ENCODE measurements at regions not wholly inside any gene's neighbourhood (a gene's known extent, or its start where the extent isn't known, plus 50 kb on each side); places are given as distances from the start of the nearest gene placed in this dataset.

GRCh38 chr10:10141782-10142382, 875.8 kb upstream of the CELF2 start:
- H3K23ac ChIP-seq (ENCODE audit: low read length), result no peak overlapping the region
- no peak overlapping the region for H3K9ac ChIP-seq (ENCODE audit: low read length)
- H3K36me3 ChIP-seq (ENCODE audit: control insufficient read depth, insufficient read depth, low read length), result no peaks in the 10 kb centered on the region
- no peak overlapping the region for H2BK15ac ChIP-seq (replicated peaks; ENCODE audit: low read depth)
- no peaks in the 10 kb centered on the region for H3K79me2 ChIP-seq (ENCODE audit: control insufficient read depth, insufficient read depth, low read length)
- no peak overlapping the region for H2AK5ac ChIP-seq (ENCODE audit: low read length)
- no peaks in the 10 kb centered on the region for H3K27me3 ChIP-seq (ENCODE audit: insufficient read depth, low read length, poor library complexity)
- H4K5ac ChIP-seq (ENCODE audit: low read length), result no peak overlapping the region
- H3K4me1 ChIP-seq (ENCODE audit: control insufficient read depth, low read depth, low read length), result no peaks in the 10 kb centered on the region
- H3K4me3 ChIP-seq (ENCODE audit: low read length), result no peak overlapping the region
- no peak overlapping the region for H3K56ac ChIP-seq (ENCODE audit: low read length)
- H2BK120ac ChIP-seq (ENCODE audit: low read depth, low read length), result no peak overlapping the region
- DNase-seq, result no peak
- H3K79me1 ChIP-seq (ENCODE audit: low read length), result no peaks in the 10 kb centered on the region
- WGBS (ENCODE audit: extremely low coverage, insufficient coverage, low lambda C conversion rate), result no CpG with 5 or more reads among the region's 4 CpGs
- no peak overlapping the region for H3K18ac ChIP-seq (ENCODE audit: low read length)
- no peak overlapping the region for H2BK5ac ChIP-seq (ENCODE audit: low read length)
- H3K4ac ChIP-seq (ENCODE audit: low read depth, low read length), result no peak overlapping the region
- H3K4me2 ChIP-seq (ENCODE audit: low read length), result no peak overlapping the region
- H4K8ac ChIP-seq (ENCODE audit: low read depth, low read length), result no peak overlapping the region
- no peak overlapping the region for H3K27ac ChIP-seq (ENCODE audit: low read depth, low read length)

GRCh38 chr10:10146604-10147003, 871.1 kb upstream of the CELF2 start:
- no peak overlapping the region for H3K56ac ChIP-seq (ENCODE audit: low read length)
- no peaks in the 10 kb centered on the region for H3K27me3 ChIP-seq (ENCODE audit: insufficient read depth, low read length, poor library complexity)
- H2BK120ac ChIP-seq (ENCODE audit: low read depth, low read length), result no peak overlapping the region
- H2BK15ac ChIP-seq (replicated peaks; ENCODE audit: low read depth), result no peak overlapping the region
- H3K4me1 ChIP-seq (ENCODE audit: control insufficient read depth, low read depth, low read length), result no peaks in the 10 kb centered on the region
- H3K4me2 ChIP-seq (ENCODE audit: low read length), result no peak overlapping the region
- no CpG with 5 or more reads among the region's 4 CpGs for WGBS (ENCODE audit: extremely low coverage, insufficient coverage, low lambda C conversion rate)
- H3K4ac ChIP-seq (ENCODE audit: low read depth, low read length), result no peak overlapping the region
- H3K36me3 ChIP-seq (ENCODE audit: control insufficient read depth, insufficient read depth, low read length), result no peaks in the 10 kb centered on the region
- no peak overlapping the region for H2BK5ac ChIP-seq (ENCODE audit: low read length)
- H3K4me3 ChIP-seq (ENCODE audit: low read length), result no peak overlapping the region
- no peaks in the 10 kb centered on the region for H3K79me1 ChIP-seq (ENCODE audit: low read length)
- H4K8ac ChIP-seq (ENCODE audit: low read depth, low read length), result no peak overlapping the region
- no peak for DNase-seq
- no peak overlapping the region for H3K9ac ChIP-seq (ENCODE audit: low read length)
- no peak overlapping the region for H3K18ac ChIP-seq (ENCODE audit: low read length)
- no peak overlapping the region for H3K27ac ChIP-seq (ENCODE audit: low read depth, low read length)
- no peak overlapping the region for H3K23ac ChIP-seq (ENCODE audit: low read length)
- H3K79me2 ChIP-seq (ENCODE audit: control insufficient read depth, insufficient read depth, low read length), result no peaks in the 10 kb centered on the region
- no peak overlapping the region for H2AK5ac ChIP-seq (ENCODE audit: low read length)
- no peak overlapping the region for H4K5ac ChIP-seq (ENCODE audit: low read length)

- Histone ChIP-seq H3K27me3 (ENCODE audit: insufficient read depth, low read length, poor library complexity) (no peaks in the 10 kb centered on the region), H3K4me2 (ENCODE audit: low read length) (no peak overlapping the region), H3K79me1 (ENCODE audit: low read length) (no peaks in the 10 kb centered on the region), H3K4ac (ENCODE audit: low read depth, low read length) (no peak overlapping the region), H3K79me2 (ENCODE audit: control insufficient read depth, insufficient read depth, low read length) (no peaks in the 10 kb centered on the region), H2BK15ac (replicated peaks; ENCODE audit: low read depth) (no peak overlapping the region), H3K23ac (ENCODE audit: low read length) (no peak overlapping the region), H3K27ac (ENCODE audit: low read depth, low read length) (no peak overlapping the region), H3K4me1 (ENCODE audit: control insufficient read depth, low read depth, low read length) (no peaks in the 10 kb centered on the region), H3K9ac (ENCODE audit: low read length) (no peak overlapping the region), H4K5ac (ENCODE audit: low read length) (no peak overlapping the region), H2BK120ac (ENCODE audit: low read depth, low read length) (no peak overlapping the region), H2BK5ac (ENCODE audit: low read length) (no peak overlapping the region), H3K36me3 (ENCODE audit: control insufficient read depth, insufficient read depth, low read length) (no peaks in the 10 kb centered on the region), H4K8ac (ENCODE audit: low read depth, low read length) (no peak overlapping the region), H3K56ac (ENCODE audit: low read length) (no peak overlapping the region), H3K18ac (ENCODE audit: low read length) (no peak overlapping the region), H3K4me3 (ENCODE audit: low read length) (no peak overlapping the region), H2AK5ac (ENCODE audit: low read length) (no peak overlapping the region)
- peak; percentile 6 for DNase-seq
- no CpG with 5 or more reads among the region's 1 CpG for WGBS (ENCODE audit: extremely low coverage, insufficient coverage, low lambda C conversion rate)
These were observed 867.8 kb upstream of the CELF2 start for GRCh38 chr10:10149899-10150298.

GRCh38 chr10:10156917-10157600, 860.6 kb upstream of the CELF2 start:
- Histone ChIP-seq H3K4me2 (ENCODE audit: low read length) (no peak overlapping the region), H3K79me1 (ENCODE audit: low read length) (no peaks in the 10 kb centered on the region), H3K27me3 (ENCODE audit: insufficient read depth, low read length, poor library complexity) (no peaks in the 10 kb centered on the region), H3K4me3 (ENCODE audit: low read length) (no peak overlapping the region), H2BK120ac (ENCODE audit: low read depth, low read length) (no peak overlapping the region), H3K56ac (ENCODE audit: low read length) (no peak overlapping the region), H3K9ac (ENCODE audit: low read length) (no peak overlapping the region), H3K18ac (ENCODE audit: low read length) (no peak overlapping the region), H3K4me1 (ENCODE audit: control insufficient read depth, low read depth, low read length) (no peaks in the 10 kb centered on the region), H3K79me2 (ENCODE audit: control insufficient read depth, insufficient read depth, low read length) (no peaks in the 10 kb centered on the region), H3K4ac (ENCODE audit: low read depth, low read length) (no peak overlapping the region), H3K36me3 (ENCODE audit: control insufficient read depth, insufficient read depth, low read length) (no peaks in the 10 kb centered on the region), H2BK5ac (ENCODE audit: low read length) (no peak overlapping the region), H3K27ac (ENCODE audit: low read depth, low read length) (no peak overlapping the region), H2BK15ac (replicated peaks; ENCODE audit: low read depth) (no peak overlapping the region), H4K8ac (ENCODE audit: low read depth, low read length) (no peak overlapping the region), H4K5ac (ENCODE audit: low read length) (no peak overlapping the region), H2AK5ac (ENCODE audit: low read length) (no peak overlapping the region), H3K23ac (ENCODE audit: low read length) (no peak overlapping the region)
- DNase-seq, result no peak
- no CpG with 5 or more reads among the region's 7 CpGs for WGBS (ENCODE audit: extremely low coverage, insufficient coverage, low lambda C conversion rate)

GRCh38 chr10:10160821-10161312, 856.8 kb upstream of the CELF2 start:
- H3K56ac ChIP-seq (ENCODE audit: low read length), result no peak overlapping the region
- H3K4me1 ChIP-seq (ENCODE audit: control insufficient read depth, low read depth, low read length), result no peaks in the 10 kb centered on the region
- no peaks in the 10 kb centered on the region for H3K79me1 ChIP-seq (ENCODE audit: low read length)
- H3K4me3 ChIP-seq (ENCODE audit: low read length), result no peak overlapping the region
- no peaks in the 10 kb centered on the region for H3K36me3 ChIP-seq (ENCODE audit: control insufficient read depth, insufficient read depth, low read length)
- no peak overlapping the region for H3K27ac ChIP-seq (ENCODE audit: low read depth, low read length)
- no peak overlapping the region for H2BK5ac ChIP-seq (ENCODE audit: low read length)
- no peak overlapping the region for H2BK15ac ChIP-seq (replicated peaks; ENCODE audit: low read depth)
- H4K8ac ChIP-seq (ENCODE audit: low read depth, low read length), result no peak overlapping the region
- H4K5ac ChIP-seq (ENCODE audit: low read length), result no peak overlapping the region
- H3K9ac ChIP-seq (ENCODE audit: low read length), result no peak overlapping the region
- WGBS (ENCODE audit: extremely low coverage, insufficient coverage, low lambda C conversion rate), result no CpG with 5 or more reads among the region's 27 CpGs
- no peak overlapping the region for H3K4ac ChIP-seq (ENCODE audit: low read depth, low read length)
- H2BK120ac ChIP-seq (ENCODE audit: low read depth, low read length), result no peak overlapping the region
- no peaks in the 10 kb centered on the region for H3K27me3 ChIP-seq (ENCODE audit: insufficient read depth, low read length, poor library complexity)
- H2AK5ac ChIP-seq (ENCODE audit: low read length), result no peak overlapping the region
- H3K18ac ChIP-seq (ENCODE audit: low read length), result no peak overlapping the region
- no peak for DNase-seq
- no peak overlapping the region for H3K4me2 ChIP-seq (ENCODE audit: low read length)
- H3K79me2 ChIP-seq (ENCODE audit: control insufficient read depth, insufficient read depth, low read length), result no peaks in the 10 kb centered on the region
- H3K23ac ChIP-seq (ENCODE audit: low read length), result no peak overlapping the region

Data from mesendoderm (in vitro differentiated cells).